ENCODE measurements at regions not wholly inside any gene's neighbourhood (a gene's known extent, or its start where the extent isn't known, plus 50 kb on each side); places are given as distances from the start of the nearest gene placed in this dataset.
A peak's percentile ranks its signal among the peaks of the same experiment; 100 is the strongest.
"Not testable (repeated sequence)": the region's sequence is repeated elsewhere in the genome, so short reads cannot be mapped to it uniquely, and the experiment has no call there.

DNA sequence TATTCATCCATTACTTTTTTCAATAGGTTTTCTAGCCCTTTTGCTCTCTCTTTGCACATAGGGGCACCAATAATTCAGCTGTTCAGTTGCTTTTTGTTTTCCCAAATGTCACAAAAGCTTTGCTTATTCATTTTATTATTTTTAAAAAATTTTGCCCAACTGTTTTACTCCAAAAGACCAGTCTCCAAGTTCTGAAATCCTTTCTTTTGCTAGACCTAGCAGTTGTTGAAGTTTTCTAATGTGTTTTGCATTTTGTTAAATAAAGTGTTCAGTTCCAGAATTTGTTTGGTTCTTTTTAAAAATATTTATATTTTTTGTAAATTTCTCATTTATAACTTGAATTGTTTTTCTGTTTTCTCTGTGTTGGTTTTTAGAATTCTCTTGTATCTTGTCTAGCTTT lies 1227.3 kb downstream of the ROBO2 start:
- DNase-seq = no peak

DNA sequence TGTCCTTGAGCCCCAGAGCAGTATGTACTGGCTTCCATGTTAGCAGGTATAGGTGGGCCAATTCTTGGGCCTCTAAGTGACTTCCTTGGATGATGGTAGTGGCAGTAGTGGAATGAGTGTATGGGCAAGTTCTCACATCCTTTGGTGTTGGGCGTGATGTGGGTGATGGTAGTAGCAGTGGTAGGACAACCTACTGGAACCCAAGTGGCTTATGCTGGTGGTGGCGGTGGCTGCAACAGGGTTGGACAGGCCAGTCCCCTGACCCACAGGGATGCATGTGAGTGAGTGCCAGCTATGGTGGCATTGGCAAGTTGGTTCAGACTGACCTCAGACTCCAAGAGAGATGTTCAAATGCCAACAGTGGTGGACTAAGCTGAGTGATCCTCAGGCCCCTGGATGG lies 1228.2 kb downstream of the ROBO2 start:
- no peak for DNase-seq

DNA sequence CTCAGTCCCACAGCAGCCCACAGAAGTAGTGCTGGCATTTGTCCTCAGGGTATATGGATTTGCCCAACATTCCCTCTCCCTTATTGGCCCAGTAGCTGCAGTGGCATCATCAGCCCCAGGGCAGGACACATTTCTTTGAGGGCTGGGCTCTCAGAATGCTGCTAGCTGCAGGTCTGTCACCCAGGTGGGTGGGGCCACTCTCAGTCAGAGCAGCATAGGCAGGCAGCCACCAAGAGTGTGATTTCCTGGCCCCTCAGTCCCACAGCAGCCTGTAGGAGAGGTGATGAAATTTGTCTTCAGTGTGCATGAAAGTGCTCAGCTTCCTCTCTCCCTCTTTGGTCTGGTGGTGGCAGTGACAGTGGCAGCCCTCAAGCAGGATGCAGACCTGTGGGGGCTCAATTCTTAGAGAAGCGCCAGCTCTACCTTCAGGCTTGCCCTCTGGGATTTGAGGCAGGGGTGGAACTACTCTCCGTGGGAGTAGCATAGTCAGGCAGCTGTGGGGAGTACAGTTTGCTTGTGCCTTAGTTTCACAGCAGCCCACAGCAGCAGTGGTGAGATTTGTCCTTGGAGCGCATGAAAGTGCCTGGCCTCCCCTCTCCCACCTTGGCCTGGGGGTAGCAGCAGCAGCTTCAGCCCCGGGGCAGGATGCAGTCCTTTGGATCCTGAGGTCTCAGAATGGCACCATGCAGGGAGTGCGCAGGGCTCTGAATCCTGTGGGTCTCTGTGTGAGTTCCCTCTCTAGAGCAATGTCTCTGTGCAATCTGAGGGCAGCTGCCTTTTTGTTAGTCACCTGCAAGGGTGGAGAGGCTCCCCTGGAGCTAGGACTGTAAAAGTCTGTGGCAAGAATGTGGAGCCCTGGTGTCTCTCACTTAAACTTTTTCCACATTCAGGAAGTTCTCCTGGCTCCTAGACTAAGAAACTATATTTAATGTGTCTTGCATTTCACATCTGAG lies 1229.1 kb downstream of the ROBO2 start:
- DNase-seq = no peak

DNA sequence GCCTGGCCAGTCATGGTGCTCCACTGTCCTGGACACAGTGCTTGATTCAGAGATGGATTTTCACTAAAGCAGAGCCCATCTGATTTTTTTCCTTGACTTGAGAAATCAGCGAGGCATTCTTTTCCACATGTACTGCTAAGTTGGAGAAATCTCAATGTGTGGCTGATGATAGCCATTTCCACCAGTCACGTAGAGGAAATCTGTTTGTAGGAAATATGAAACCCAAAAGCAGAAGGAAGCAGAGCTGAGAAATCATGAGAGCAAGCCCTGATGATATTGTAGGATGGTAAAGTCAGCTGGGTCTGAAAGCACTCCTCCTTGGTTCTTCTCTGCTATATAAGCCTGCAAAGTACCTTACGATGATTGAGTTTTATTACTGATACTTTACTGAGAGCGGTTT lies 1233.4 kb downstream of the ROBO2 start:
- DNase-seq = no peak

DNA sequence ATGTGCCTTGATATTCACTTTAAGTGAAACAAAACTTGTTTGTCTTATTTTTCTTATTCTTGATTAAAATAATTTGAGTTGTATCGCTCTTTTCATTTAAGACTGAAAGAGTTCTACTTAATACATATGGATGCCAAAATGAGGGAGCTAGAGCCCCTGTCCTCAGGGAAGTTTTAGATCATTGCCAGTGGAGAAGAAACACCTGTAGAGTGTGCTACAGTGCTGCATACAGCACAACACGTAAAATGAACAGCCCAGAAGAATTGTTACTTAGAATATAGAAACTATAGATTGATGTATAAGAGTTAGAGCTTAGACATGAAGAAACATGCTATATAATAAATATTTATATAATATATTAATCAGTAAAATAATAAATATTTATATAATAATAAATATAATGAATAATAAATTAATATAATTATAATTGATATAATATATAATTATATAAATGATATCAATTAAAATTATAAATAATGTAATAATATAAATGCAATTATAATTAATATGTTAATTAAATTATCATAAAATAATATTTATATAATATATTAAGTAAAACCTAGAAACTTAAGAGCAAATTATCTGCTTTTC lies 1234.7 kb downstream of the ROBO2 start:
- DNase-seq = no peak

DNA sequence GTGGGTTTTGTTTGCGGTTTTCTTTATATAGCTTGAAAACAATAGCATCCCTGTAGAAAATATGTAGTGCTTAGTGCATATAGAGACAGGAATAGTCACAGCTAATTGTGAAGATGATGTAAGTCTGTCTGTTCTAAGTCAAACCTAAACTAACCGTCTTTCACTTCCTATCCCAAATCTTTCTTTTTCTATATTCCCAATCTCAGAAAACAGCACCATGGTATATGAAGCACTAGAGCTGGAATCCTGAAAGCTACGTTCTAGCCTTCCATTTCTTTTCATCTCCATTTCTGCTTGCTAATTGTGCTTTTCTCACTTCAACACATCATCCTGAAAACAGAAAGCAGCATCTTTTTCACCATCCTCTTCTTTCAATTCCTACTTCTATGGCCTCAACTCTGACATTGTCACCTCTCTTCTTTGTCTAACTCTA lies 1235.5 kb downstream of the ROBO2 start:
- DNase-seq = no peak

DNA sequence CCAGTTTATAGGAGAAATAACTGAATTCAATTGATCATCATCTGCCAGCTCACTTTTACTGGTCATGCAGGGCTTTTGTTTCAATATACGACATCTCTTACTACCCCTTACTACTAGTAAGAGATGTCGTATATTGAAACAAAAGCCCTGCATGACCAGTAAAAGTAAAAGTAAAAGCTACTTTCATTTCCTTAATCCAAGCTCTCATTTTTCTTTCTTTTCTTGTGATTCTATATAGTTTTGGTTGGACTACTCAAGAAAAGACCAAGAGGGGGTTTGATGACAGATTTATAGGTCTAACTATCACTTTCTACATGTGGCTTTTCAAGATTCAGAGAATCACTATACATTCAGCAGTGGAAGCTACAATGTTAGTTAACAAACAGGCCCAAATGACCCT lies 1237.3 kb downstream of the ROBO2 start:
- no peak for DNase-seq

DNA sequence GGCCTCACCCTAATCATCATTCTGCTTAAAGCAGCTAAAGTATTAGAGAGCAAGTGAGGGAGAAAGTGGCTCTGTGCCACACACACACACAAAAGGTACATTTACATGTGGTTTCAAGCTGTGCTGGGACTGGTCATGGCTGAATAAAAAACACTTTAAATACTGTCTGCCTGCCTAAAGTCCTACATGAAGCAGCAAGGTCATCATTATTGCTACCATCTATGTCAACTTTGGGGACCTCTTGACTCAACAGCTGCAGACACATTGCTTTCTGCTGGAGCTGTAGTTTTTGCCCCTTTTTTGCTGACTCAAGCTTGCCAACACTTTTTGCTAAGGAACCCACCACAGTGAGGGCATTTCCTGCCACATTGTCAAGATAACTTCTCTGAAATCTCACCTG lies 1237.9 kb downstream of the ROBO2 start:
- DNase-seq = peak; percentile 20

DNA sequence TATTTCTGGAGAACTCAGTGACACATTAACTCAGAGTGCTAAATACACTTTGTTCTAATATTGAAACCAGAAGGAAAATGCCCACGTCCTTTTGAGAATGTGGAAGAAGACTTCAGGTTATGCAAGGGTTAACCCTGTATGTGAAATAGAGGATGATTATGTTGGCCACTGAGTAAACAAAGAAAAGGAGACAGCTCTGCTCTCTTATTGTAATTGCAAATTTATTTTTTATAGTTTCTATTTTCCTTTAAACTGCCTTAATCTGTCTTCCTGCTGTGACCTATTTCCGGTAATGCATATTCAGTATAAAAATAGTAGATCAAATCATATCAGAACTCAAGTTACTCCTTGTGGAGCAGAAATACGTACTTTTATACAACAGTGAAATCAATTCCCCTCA lies 1239.2 kb downstream of the ROBO2 start:
- no peak for DNase-seq

DNA sequence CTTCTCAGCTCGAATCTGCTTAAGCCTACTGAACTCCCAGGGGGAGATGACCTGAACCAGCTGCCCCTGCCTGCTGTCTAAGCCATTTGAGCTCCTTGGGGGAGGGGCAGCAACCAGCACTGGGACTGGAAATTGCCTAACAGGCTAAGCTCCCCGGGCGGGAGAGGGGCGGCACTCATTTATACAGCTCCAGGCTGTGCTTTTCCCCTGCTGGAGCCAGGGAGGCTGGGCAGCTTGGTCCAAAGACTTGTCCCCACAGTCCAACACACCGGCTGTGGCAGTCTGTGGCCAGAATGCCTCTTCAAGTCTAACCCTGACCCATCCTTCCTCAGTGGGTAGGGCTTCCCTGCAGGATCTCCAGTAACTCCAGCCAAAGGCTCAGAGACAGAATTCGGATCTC lies 1241.5 kb downstream of the ROBO2 start:
- DNase-seq = no peak

DNA sequence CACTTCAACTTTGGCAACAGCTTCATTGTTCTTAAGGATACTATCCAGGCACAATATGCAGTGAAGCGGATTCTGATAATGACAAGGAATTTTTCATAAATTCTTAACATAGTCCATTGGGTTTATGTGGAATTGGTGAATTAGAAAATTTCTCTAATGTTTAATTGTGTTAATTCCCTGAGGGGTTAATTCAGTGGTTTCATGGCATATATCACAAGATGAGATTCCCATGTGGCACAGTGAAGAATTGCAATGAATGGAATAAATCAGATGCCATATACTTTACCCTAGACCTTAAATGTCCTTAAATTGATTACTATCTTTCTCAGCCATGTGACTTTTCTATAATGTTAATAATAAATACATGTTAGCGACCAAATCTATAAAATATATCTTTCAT lies 1244.1 kb downstream of the ROBO2 start:
- no peak for DNase-seq

DNA sequence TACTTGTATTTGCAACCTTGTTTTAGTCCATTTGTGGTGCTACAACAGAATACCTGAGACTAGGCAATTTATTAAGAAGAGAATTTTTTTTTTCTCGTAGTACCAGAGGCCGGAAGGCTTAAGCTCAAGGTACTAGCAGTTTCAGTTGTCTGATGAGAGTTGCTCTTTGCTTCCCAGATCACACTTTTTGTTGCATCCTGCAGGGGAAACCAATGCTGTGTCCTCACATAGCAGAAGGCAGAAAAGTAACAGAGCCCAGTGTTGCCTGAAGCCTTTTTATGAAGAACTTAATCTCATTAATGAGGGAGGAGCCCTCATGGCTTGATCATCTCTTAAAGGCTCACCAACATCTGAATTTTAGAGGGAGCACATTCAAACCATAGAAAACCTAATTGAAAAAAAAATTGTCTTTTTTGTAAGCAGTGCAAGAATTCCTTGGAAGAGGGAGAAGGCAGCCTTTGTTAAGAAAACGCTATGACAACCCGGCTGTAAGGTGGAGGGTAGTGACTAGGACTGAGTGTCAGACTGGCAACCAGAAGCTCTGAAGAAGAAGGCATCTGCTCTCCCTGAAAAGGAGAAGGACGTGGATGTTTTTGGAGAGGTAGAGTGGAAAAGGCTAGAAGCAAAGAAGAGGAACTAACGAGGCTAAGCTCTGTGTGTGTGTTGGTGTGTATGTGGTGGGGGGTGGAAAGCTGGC lies 1245.3 kb downstream of the ROBO2 start:
- no peak for DNase-seq

DNA sequence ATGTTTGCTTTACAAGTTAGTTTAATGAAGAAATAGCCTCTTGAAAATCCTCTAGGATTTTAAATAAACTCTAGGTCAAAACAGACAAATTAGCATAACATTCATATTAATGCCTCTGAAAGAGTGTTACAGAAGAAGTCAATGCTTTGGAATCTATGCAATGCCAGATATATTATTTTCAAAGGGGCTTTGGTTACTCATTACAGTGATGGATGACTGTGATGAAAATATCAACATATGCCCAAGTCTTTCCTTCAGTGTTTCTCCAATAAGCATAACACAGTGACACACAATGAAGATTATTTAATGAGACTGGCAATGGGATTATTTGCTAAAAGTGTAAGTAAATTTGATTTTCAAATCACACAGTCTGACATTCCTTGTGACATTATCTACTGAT lies 1247.2 kb downstream of the ROBO2 start:
- no peak for DNase-seq

DNA sequence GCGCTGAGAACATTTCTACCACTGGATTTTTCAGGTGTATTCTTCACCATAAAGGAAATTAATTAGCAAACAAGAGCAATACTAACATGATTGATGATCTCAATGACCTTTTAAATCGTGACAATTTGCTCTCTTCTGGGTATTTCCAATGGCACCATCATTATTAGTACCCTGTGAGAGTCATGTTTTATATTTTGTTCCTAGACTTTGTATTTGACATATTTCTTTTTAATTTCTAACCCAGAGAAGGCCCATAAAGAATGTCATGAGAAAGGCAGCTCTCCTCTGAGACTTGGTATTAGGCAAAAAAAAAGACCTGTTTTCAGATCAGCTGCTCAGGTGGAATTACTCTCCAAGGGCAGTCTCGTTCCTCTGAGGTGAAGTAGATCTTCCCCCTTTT lies 1253.4 kb downstream of the ROBO2 start:
- DNase-seq = no peak

DNA sequence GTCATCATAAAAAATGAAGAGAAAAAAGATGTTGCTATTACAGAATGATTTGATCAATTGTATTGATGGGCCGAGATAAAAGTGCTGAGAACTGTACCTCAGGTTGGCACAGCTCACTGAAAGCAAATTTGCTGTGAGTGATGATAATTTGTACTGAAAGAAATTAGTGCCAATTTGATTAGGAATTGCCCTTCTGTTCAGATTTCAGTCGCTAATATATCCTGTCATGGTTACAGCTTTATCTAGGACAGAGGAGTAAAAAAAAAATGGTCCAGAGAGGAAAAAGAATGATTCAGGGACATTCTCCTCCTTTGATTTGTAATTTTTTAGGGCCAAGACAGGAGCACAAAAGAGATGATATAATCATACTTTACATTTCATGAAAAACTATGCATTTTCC lies 1264.2 kb downstream of the ROBO2 start:
- DNase-seq = no peak

DNA sequence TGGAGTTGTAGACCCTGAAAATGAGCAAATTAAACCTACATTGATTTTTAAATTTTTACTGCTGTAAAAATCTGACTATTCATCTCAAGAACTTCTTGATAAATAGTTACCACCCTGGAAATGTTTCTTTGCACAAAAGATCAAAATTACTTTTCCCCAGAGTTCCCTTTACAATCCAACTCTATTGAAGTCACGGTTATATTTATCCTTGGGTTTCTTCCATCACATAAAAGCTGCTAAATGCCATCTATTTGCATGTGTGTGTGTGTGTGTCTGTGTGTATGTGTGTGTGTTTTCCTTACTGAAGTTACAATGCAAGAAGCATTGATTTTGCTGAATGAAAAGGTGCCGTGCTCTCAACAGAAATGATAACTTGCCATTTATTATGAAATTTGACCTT lies 1273.0 kb downstream of the ROBO2 start:
- DNase-seq = no peak

DNA sequence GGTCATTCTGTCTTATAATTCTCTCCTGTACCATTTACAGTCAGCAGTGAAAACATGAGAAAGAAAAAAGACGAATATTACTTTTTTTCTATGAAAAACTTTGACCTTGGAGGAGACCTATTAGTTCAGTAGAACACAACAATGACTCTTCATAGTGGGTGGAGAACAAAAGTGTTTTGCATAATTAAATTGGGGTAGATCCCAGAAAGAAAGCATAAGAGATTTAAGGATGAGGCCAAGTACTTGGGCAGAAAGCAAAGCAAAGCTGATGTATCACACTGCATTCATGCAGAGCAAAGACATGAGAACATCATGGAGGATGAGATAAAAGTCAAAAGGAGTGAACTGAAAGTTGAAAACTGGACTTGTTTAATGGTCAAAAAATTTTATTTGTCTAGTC lies 1273.4 kb downstream of the ROBO2 start:
- DNase-seq = no peak

DNA sequence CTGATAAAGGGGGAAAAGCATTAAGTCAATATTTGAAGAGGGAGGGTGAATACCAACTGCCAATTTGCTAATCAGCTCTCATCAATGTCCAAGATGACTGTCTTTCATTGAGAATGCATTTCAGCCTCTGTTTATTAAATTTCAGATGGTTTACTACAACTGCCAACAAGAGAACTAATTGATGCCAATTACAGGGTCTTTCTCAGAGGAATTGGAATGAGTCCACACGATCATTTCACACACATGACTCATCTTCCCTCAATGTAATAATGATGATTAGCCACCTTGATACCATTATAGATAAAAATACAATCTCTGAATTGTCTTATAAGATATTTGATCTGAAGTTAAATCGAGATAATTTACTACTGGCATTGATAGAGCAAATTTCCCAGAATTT lies 1274.4 kb downstream of the ROBO2 start:
- DNase-seq = no peak

DNA sequence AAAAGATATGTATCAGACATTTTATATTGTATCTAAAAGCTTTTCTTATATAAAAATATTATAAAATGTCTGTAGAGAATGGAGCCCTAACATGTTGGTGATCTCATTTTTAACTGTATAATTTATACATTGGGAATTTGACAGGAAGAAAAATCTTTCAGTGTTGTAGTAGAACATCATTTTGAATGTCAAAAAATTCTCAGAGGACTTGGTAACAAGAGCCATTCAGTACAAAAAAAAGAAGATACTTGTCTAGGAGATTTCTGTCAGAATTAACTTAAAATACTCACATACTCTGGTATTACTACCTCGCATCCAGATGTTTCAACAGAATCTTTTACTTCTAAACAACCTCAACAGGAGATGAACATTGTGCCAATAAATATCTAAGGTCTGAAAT lies 1277.9 kb downstream of the ROBO2 start:
- no peak for DNase-seq

DNA sequence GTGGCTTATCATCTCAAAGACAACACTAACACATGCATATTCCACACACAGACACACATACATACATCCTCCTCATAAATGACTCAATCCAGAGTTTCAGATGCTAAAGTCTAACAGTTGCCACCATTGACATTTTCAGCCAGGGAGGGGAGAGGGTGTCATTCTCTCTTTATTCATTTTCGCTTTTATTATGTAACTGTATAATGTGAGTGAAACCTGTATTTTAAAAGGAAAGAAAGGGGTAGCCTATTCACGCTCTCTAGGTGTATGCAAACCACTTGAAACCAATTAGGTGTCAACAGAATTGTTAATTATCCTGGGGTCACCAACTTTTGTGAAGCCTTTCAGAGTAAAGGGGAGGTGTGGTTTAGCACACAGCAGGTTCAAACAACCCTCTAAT lies 1282.9 kb downstream of the ROBO2 start:
- DNase-seq = no peak

DNA sequence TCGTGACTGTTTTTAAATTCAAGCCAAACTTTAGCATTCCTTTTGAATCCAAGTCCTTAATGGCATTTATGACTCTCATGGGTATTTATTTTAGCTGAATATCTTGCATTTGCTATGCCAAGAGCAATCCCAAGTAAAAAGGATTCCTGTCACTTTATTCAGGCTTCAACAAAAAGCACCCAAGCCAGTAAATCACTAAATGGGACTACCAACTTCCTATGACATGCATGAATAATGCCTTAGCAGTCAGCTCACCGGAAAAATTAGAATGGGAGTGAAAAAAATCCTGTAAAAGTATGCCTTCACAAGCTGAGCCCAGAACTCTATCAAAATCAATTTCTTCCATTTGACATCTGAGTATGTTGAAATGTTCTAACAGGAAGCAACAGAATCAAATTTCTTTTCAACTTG lies 1297.9 kb downstream of the ROBO2 start:
- no peak for DNase-seq

DNA sequence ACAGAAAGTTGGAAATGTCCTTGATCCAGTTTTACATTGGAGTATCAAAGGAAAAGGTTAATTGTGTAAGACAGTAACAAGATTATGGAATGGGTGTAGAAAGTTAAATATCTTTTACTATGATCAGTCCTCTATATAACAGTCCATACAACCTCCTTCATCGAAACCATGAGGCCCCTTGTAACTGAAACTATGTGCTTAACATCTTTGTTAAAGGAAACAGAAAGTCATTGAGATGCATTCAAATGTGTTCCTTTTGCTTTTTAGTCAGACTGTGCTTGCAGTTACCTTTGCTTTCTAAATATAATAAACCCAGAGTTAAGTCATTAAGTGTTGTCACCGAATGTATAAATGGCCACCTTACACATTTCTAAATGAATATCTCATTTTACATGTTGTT lies 1298.5 kb downstream of the ROBO2 start:
- DNase-seq = no peak

DNA sequence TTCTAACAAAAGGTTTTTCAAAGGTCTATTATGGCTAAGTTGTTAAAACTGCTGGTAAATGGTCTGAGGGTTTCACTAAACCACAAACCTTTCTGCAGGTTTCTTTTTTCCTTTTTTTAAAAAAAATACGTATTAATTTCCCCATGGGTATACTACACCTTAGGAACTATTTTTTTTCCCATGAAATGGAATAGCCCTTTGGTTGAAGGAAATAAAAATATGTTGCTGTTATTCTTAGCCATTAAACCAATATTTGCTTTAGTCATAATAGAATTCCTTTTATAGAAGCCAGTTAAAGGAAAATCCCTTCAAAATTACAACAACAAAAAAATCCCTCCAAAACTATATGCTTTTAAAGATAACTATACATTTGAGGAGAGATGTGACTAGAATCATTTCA lies 1303.3 kb downstream of the ROBO2 start:
- no peak for DNase-seq

DNA sequence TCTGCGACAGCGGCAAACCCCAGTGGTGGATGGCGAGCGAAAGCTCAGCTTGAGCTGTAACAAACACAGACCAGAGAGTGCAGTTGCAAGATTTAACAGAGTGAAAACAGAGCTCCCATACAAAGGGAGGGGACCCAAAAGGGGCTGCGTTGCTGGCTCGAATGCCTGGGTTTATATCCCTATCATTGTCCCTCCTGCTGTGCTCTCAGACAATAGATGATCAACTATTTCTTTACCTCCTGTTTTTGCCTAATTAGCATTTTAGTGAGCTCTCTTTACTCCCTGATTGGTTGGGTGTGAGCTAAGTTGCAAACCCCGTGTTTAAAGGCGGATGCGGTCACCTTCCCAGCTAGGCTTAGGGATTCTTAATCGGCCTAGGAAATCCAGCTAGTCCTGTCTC lies 1304.4 kb downstream of the ROBO2 start:
- not testable (repeated sequence) for DNase-seq

Data from NCI-H187 treated with DMSO at 0.1 percent for 48 hours (cell line).